Upper lobe of right lung (tissue), 1 donor: ENCODE measurements at regions not wholly inside any gene's neighbourhood (a gene's known extent, or its start where the extent isn't known, plus 50 kb on each side); places are given as distances from the start of the nearest gene placed in this dataset.

Source experiments
- ATAC-seq: fragments of 200-7000 bp; cut with Tn5 transposase; one replicate; pipeline ENCODE4 v1.9.1; 2020; ENCODE audit warnings: mild to moderate bottlenecking, moderate library complexity
- DNase-seq: peaks from one replicate; pipeline ENCODE4 v3.0.0-alpha.2; 2020
- H3K27ac ChIP-seq: fragments of 200-600 bp; one replicate; pipeline ENCODE4 v1.8.0; 2022
- H3K27me3 ChIP-seq: fragments of 200-600 bp; one replicate; pipeline ENCODE4 v1.8.0; 2022; ENCODE audit warnings: mild to moderate bottlenecking
- H3K36me3 ChIP-seq: fragments of 200-600 bp; one replicate; pipeline ENCODE4 v1.8.0; 2022
- H3K4me1 ChIP-seq: fragments of 200-600 bp; one replicate; pipeline ENCODE4 v1.8.0; 2022
- H3K4me3 ChIP-seq: fragments of 200-600 bp; one replicate; pipeline ENCODE4 v1.8.0; 2022; ENCODE audit warnings: mild to moderate bottlenecking
- H3K9me3 ChIP-seq: fragments of 200-600 bp; one replicate; pipeline ENCODE4 v1.8.0; 2022
- CTCF ChIP-seq: fragments of 200-600 bp; IDR thresholded peaks from one replicate; pipeline ENCODE4 v1.8.0; 2022; ENCODE audit warnings: antibody characterized with exemption
- intact Hi-C: fragments of 100-400 bp; cut with DNase I; formaldehyde crosslinking; loops from one replicate; pipeline ENCODE4 v1.11.0; 2022
- donor health status: DM: no; HTN: yes; CAD: no; lungs with severe emphysema.

DNA sequence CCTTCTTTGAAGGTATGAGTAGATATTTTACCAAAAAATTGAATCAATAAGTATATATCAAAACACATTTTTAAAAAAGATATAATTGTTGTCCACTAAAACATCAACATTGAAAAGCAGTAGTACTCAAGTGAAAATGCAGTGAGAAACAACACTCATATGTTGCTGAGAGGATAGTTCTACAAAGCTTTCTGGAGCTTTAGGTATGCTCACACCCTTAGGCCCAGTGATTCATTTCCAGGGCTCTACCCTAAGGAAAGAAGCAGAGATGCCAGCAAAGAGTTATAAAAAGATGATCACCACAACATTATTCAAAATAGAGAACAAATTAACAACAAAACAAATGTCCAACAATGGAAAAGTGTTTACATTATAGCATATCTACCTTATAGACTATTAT, 197.3 kb upstream of the CCDC150 start:
- intact Hi-C loops: no loop called here
- DNase-seq (no peak), ATAC-seq (no peak)
- no peak for TF ChIP-seq CTCF
- no peaks in the 10 kb centered on the region for H3K9me3 ChIP-seq
- no peaks in the 10 kb centered on the region for H3K36me3 ChIP-seq
- H3K4me1 ChIP-seq: no peaks in the 10 kb centered on the region
- no peak overlapping the region for H3K4me3 ChIP-seq
- no peaks in the 10 kb centered on the region for H3K27me3 ChIP-seq
- no peak overlapping the region for H3K27ac ChIP-seq

DNA sequence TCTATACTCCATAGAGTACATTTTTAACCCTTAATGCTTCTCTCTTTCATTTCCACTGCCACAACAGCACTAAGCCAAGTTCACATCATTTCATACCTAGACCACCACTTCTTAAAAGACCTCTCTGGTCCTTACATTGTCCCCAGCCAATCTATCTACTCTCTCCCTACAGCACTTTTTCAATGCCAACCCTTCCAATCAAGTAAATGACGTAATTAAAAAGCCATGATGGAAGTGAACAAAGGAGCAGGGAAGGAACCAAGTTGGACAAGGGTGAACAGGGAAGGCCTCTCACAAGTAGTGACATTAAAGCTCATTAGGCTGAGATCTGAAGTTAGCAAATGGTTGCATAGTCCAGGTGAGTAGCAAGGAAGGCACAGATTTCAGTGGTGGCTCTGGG, 195.1 kb upstream of the CCDC150 start:
- no peak for ATAC-seq
- Histone ChIP-seq H3K27me3 (no peaks in the 10 kb centered on the region), H3K4me1 (no peaks in the 10 kb centered on the region), H3K27ac (no peak overlapping the region), H3K36me3 (no peaks in the 10 kb centered on the region), H3K4me3 (no peak overlapping the region), H3K9me3 (no peaks in the 10 kb centered on the region)
- no peak for DNase-seq
- intact Hi-C loops: no loop called here
- TF ChIP-seq CTCF: no peak

- Histone ChIP-seq H3K9me3 (no peaks in the 10 kb centered on the region), H3K4me3 (no peak overlapping the region), H3K27ac (no peak overlapping the region), H3K4me1 (no peaks in the 10 kb centered on the region), H3K36me3 (no peaks in the 10 kb centered on the region), H3K27me3 (no peaks in the 10 kb centered on the region)
- intact Hi-C loops: no loop called here
- no peak for TF ChIP-seq CTCF
- ATAC-seq: no peak
- DNase-seq: no peak
Measured at GRCh38 chr2:196445991-196446390, 193.5 kb upstream of the CCDC150 start.

DNA sequence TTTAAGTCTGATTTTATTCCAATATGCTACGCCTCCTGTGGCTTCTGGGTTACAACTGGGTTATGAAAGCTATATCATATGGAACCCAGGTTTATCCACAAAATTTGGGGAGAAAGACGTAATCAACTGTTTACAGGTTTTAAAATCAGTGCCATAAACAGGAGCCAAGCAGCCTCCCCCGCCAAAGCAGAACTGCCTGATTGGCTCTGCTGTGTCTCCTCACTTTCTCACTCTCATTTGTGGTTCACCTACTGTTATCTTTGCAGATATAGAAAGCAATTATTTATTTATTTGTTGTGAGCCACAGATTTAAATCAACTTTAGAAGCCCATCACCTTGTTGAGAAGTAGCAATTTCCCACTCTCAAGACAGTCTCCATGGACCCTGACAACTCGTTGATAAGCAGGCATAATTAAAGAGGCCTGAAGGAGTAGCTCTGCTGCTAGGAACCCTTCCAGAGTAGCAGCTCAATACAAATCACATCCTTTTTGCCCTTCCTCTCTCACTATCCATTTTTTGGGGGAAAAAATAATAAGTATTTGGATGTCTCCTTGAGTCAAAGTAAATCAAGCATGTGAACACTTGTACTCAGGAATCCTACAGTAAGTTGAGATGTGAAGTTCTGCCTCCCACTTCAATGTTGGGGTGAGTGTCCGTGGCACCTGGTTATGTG, 191.0 kb upstream of the CCDC150 start:
- Histone ChIP-seq H3K9me3 (no peaks in the 10 kb centered on the region), H3K27me3 (no peaks in the 10 kb centered on the region), H3K4me1 (no peaks in the 10 kb centered on the region), H3K27ac (no peak overlapping the region), H3K4me3 (no peak overlapping the region), H3K36me3 (no peaks in the 10 kb centered on the region)
- TF ChIP-seq CTCF: no peak
- DNase-seq: no peak
- no peak for ATAC-seq
- intact Hi-C loops: no loop called here

GRCh38 chr2:196449083-196449482, 190.4 kb upstream of the CCDC150 start:
- intact Hi-C loops: no loop called here
- DNase-seq (no peak), ATAC-seq (no peak)
- no peak for TF ChIP-seq CTCF
- Histone ChIP-seq H3K27ac (no peak overlapping the region), H3K4me3 (no peak overlapping the region), H3K4me1 (no peaks in the 10 kb centered on the region), H3K9me3 (no peaks in the 10 kb centered on the region), H3K27me3 (peaks cover 3% of the 10 kb centered on the region), H3K36me3 (no peaks in the 10 kb centered on the region)

GRCh38 chr2:196452758-196453157, 186.8 kb upstream of the CCDC150 start:
- H3K4me3 ChIP-seq: no peak overlapping the region
- H3K9me3 ChIP-seq: no peaks in the 10 kb centered on the region
- no peak overlapping the region for H3K27ac ChIP-seq
- ATAC-seq (no peak), DNase-seq (no peak)
- no peaks in the 10 kb centered on the region for H3K36me3 ChIP-seq
- H3K27me3 ChIP-seq: peaks cover 4% of the 10 kb centered on the region
- no peaks in the 10 kb centered on the region for H3K4me1 ChIP-seq
- intact Hi-C loops: no loop called here
- TF ChIP-seq CTCF: no peak
